H1 (cell line): ENCODE measurements at regions not wholly inside any gene's neighbourhood (a gene's known extent, or its start where the extent isn't known, plus 50 kb on each side); places are given as distances from the start of the nearest gene placed in this dataset.

Experiments
- CTCF ChIA-PET: fragments of 300-600 bp; sonication (Branson Sonifier 250); formaldehyde crosslinking; loops from one replicate; lab custom pipeline; 2021; ENCODE audit not compliant: partially characterized antibody; lab: Charles Lee
- POLR2A ChIA-PET: fragments of 300-600 bp; sonication (Branson Sonifier 250); formaldehyde crosslinking; loops from one replicate; lab custom pipeline; 2021; ENCODE audit warnings: inconsistent platforms; ENCODE audit not compliant: partially characterized antibody; lab: Charles Lee
- DNase-seq, 2 experiments: peaks; one replicate each; pipeline versions ENCODE4 v3.0.0 to v3.0.0-alpha.2; 2010 to 2022; ENCODE audit warnings: low spot score in 2 of 2, low read depth in 1 of 2, mixed read lengths in 1 of 2
- FAIRE-seq: peaks from 2 replicates; lab custom pipeline; 2011; peaks lifted over from hg19 to GRCh38; lab: Jason Lieb, UNC
- H2AFZ ChIP-seq: 2 replicates; pipeline ENCODE4 v1.8.1; 2012; ENCODE audit warnings: low read length, inconsistent platforms
- H2AK5ac ChIP-seq: 2 replicates; pipeline ENCODE4 v1.6.1; 2013; ENCODE audit warnings: low read depth, low read length
- H2BK120ac ChIP-seq: replicated peaks from 2 replicates; pipeline ENCODE3; 2013; ENCODE audit warnings: low read depth, low read length, inconsistent platforms
- H2BK12ac ChIP-seq: 2 replicates; pipeline ENCODE4 v1.6.1; 2013; ENCODE audit warnings: low read depth, low read length
- H2BK15ac ChIP-seq: 2 replicates; pipeline ENCODE4 v1.6.1; 2013; ENCODE audit warnings: low read length
- H2BK20ac ChIP-seq: 2 replicates; pipeline ENCODE4 v1.6.1; 2013; ENCODE audit warnings: low read length
- H2BK5ac ChIP-seq: 2 replicates; pipeline ENCODE4 v1.6.1; 2013; ENCODE audit warnings: low read depth, low read length
- H3K14ac ChIP-seq: 2 replicates; pipeline ENCODE4 v1.6.1; 2013; ENCODE audit warnings: inconsistent platforms; ENCODE audit not compliant: insufficient read length
- H3K18ac ChIP-seq: 2 replicates; pipeline ENCODE4 v1.6.1; 2013; ENCODE audit warnings: low read length; ENCODE audit errors: extremely low read depth
- H3K23ac ChIP-seq: 2 replicates; pipeline ENCODE4 v1.6.1; 2013; ENCODE audit warnings: inconsistent platforms; ENCODE audit not compliant: insufficient read length
- H3K23me2 ChIP-seq: 2 replicates; pipeline ENCODE4 v1.6.1; 2013; ENCODE audit warnings: low read depth, low read length
- H3K27ac ChIP-seq: 2 replicates; pipeline ENCODE4 v1.6.1; 2011; ENCODE audit warnings: low read depth, low read length, inconsistent platforms
- H3K27me3 ChIP-seq, 4 experiments: replicated peaks in 1 of 4; 1 replicate in 1 of 4; 2 replicates in 3 of 4; pipeline versions ENCODE4 v1.6.1 to v1.8.1; 2011 to 2013; ENCODE audit warnings: low read length in 3 of 4, mild to moderate bottlenecking in 3 of 4, inconsistent platforms in 2 of 4, mixed read lengths in 2 of 4, moderate library complexity in 1 of 4; ENCODE audit not compliant: control insufficient read depth in 3 of 4, insufficient read depth in 3 of 4; ENCODE audit errors: extremely low read depth in 1 of 4
- H3K36me3 ChIP-seq, 4 experiments: 2 replicates each; pipeline versions ENCODE4 v1.6.1 to v1.8.1; 2011 to 2013; ENCODE audit warnings: mild to moderate bottlenecking in 4 of 4, low read length in 3 of 4, moderate library complexity in 2 of 4, control low read depth in 1 of 4, inconsistent platforms in 1 of 4; ENCODE audit not compliant: insufficient read depth in 4 of 4, control insufficient read depth in 2 of 4
- H3K4ac ChIP-seq: replicated peaks from 2 replicates; pipeline ENCODE3; 2013; ENCODE audit warnings: low read length, low read depth, mixed read lengths, inconsistent platforms; ENCODE audit not compliant: insufficient read length
- H3K4me1 ChIP-seq, 4 experiments: replicated peaks in 1 of 4; 1 replicate in 1 of 4; 2 replicates in 3 of 4; pipeline versions ENCODE4 v1.6.1 to v1.8.1; 2011 to 2013; ENCODE audit warnings: low read length in 3 of 4, inconsistent platforms in 2 of 4, mixed read lengths in 1 of 4; ENCODE audit not compliant: insufficient read depth in 4 of 4, control insufficient read depth in 3 of 4
- H3K4me2 ChIP-seq, 2 experiments: 2 replicates each; pipeline versions ENCODE4 v1.6.1 to v1.8.1; 2011 to 2013; ENCODE audit warnings: low read depth in 2 of 2, low read length in 2 of 2, control low read depth in 1 of 2, inconsistent platforms in 1 of 2, mild to moderate bottlenecking in 1 of 2; ENCODE audit not compliant: insufficient read depth in 1 of 2
- H3K4me3 ChIP-seq, 4 experiments: fragments of 200-600, 300-600 bp in 1 of 4; sonication (generic), shearing (Covaris generic), sonication (Bioruptor Twin) in 1 of 4; 2 replicates each; pipeline versions ENCODE4 v1.5.1 to v1.8.1; 2011 to 2016; ENCODE audit warnings: low read length in 4 of 4, low read depth in 3 of 4, control low read depth in 2 of 4, inconsistent platforms in 2 of 4, mild to moderate bottlenecking in 2 of 4, mixed read lengths in 1 of 4, moderate library complexity in 1 of 4; ENCODE audit not compliant: insufficient read depth in 2 of 4; ENCODE audit errors: extremely low read depth in 1 of 4
- H3K56ac ChIP-seq: replicated peaks from 2 replicates; pipeline ENCODE3; 2013; ENCODE audit warnings: low read depth, mild to moderate bottlenecking, mixed read lengths, low read length, inconsistent platforms; ENCODE audit not compliant: insufficient read length
- H3K79me1 ChIP-seq: 2 replicates; pipeline ENCODE4 v1.6.1; 2013; ENCODE audit warnings: low read depth, low read length, control low read depth
- H3K79me2 ChIP-seq, 2 experiments: 2 replicates each; pipeline versions ENCODE4 v1.6.1 to v1.8.1; 2012 to 2013; ENCODE audit warnings: low read length in 2 of 2, mild to moderate bottlenecking in 2 of 2, inconsistent platforms in 1 of 2; ENCODE audit not compliant: insufficient read depth in 2 of 2, control insufficient read depth in 1 of 2
- H3K9ac ChIP-seq, 4 experiments: replicated peaks in 1 of 4; 1 replicate in 1 of 4; 2 replicates in 3 of 4; pipeline versions ENCODE4 v1.6.1 to v1.8.1; 2011 to 2013; ENCODE audit warnings: low read depth in 3 of 4, low read length in 3 of 4, control low read depth in 2 of 4, mild to moderate bottlenecking in 2 of 4, moderate library complexity in 2 of 4, inconsistent platforms in 1 of 4; ENCODE audit errors: extremely low read depth in 1 of 4
- H3K9me3 ChIP-seq, 2 experiments: 2 replicates each; pipeline versions ENCODE4 v1.6.1 to v1.8.1; 2012 to 2013; ENCODE audit warnings: mild to moderate bottlenecking in 2 of 2, moderate library complexity in 2 of 2, control low read depth in 1 of 2, inconsistent platforms in 1 of 2, low read depth in 1 of 2, low read length in 1 of 2, mixed read lengths in 1 of 2; ENCODE audit not compliant: insufficient read depth in 2 of 2
- H4K20me1 ChIP-seq, 2 experiments: replicated peaks in 1 of 2; 2 replicates each; pipeline versions ENCODE3 to v1.8.1; 2011 to 2013; ENCODE audit warnings: inconsistent platforms in 2 of 2, low read length in 2 of 2, mild to moderate bottlenecking in 1 of 2; ENCODE audit not compliant: insufficient read depth in 2 of 2, control insufficient read depth in 1 of 2
- H4K5ac ChIP-seq: 2 replicates; pipeline ENCODE4 v1.6.1; 2013; ENCODE audit warnings: low read length, low read depth, mixed read lengths, inconsistent platforms; ENCODE audit not compliant: insufficient read length
- H4K8ac ChIP-seq: 2 replicates; pipeline ENCODE4 v1.8.0; 2013; ENCODE audit warnings: mild to moderate bottlenecking, moderate library complexity, low read length, inconsistent platforms; ENCODE audit not compliant: insufficient read depth; ENCODE audit errors: extremely low read depth
- H4K91ac ChIP-seq: replicated peaks from 2 replicates; pipeline ENCODE3; 2013; ENCODE audit warnings: low read length, mixed read lengths, inconsistent platforms; ENCODE audit not compliant: insufficient read length
- CHD2 ChIP-seq: IDR thresholded peaks from 2 replicates; pipeline ENCODE4 v1.6.1; 2012; ENCODE audit warnings: low read length, improper control_type of control experiment
- CREB1 ChIP-seq: IDR thresholded peaks from 2 replicates; pipeline ENCODE4 v1.6.1; 2012; ENCODE audit warnings: inconsistent platforms
- JUND ChIP-seq: IDR thresholded peaks from 2 replicates; pipeline ENCODE4 v1.6.1; 2011; ENCODE audit warnings: mild to moderate bottlenecking, improper control_type of control experiment, low read length
- RBBP5 ChIP-seq: IDR thresholded peaks from 2 replicates; pipeline ENCODE4 v1.7.1; 2012; ENCODE audit warnings: low read depth, mild to moderate bottlenecking, inconsistent platforms, low read length, moderate library complexity, borderline replicate concordance
- SIN3A ChIP-seq, 2 experiments: IDR thresholded peaks in 1 of 2; conservative IDR thresholded peaks in 1 of 2; 2 replicates each; pipeline ENCODE4 v1.6.1; 2011 to 2012; ENCODE audit warnings: low read length in 2 of 2, improper control_type of control experiment in 1 of 2, low read depth in 1 of 2, mild to moderate bottlenecking in 1 of 2
- WGBS, 2 experiments: shearing (Covaris generic) in 1 of 2; methylation state at CpG; one replicate each; pipeline versions ENCODE4 v1.1.6 to v1.1.7; 2013 to 2015; ENCODE audit warnings: low lambda C conversion rate in 2 of 2, mixed read lengths in 2 of 2, inconsistent platforms in 1 of 2, low coverage in 1 of 2, missing lambda C conversion rate in 1 of 2; ENCODE audit not compliant: insufficient replicate concordance in 2 of 2, insufficient coverage in 1 of 2, insufficient read length in 1 of 2; ENCODE audit errors: extremely low coverage in 1 of 2, missing lambda C conversion rate in 1 of 2; 5-methylcytosine and 5-hydroxymethylcytosine counted together

GRCh38 chr12:92424338-92424737, 278.5 kb upstream of the PLEKHG7 start:
- Histone ChIP-seq H3K23ac (no peak overlapping the region), H3K4me3 (peak overlapping the region in 1 of 4 experiments; percentile 9; a peak in 1 of 8 replicates), H3K9me3 (no peaks in the 10 kb centered on the region; a peak in 1 of 4 replicates), H2AK5ac (no peak overlapping the region), H3K27ac (no peak overlapping the region), H3K4ac (no peak overlapping the region), H3K4me2 (peak overlapping the region in 1 of 2 experiments; percentile 25; a peak in 1 of 4 replicates), H2BK15ac (no peak overlapping the region), H2BK12ac (no peak overlapping the region), H3K9ac (no peak overlapping the region), H4K20me1 (no peaks in the 10 kb centered on the region), H3K36me3 (no peaks in the 10 kb centered on the region), H3K4me1 (peaks cover 0 to 6% (median 4%) of the 10 kb centered on the region in 4 experiments; a peak in 4 of 7 replicates), H2BK20ac (no peak overlapping the region), H3K79me1 (no peaks in the 10 kb centered on the region), H3K14ac (no peak overlapping the region), H3K18ac (no peak overlapping the region), H3K23me2 (no peaks in the 10 kb centered on the region), H2AFZ (no peak overlapping the region), H4K5ac (peak overlapping the region; percentile 4), H3K56ac (no peak overlapping the region), H3K27me3 (no peaks in the 10 kb centered on the region), H2BK120ac (peak overlapping the region; percentile 65), H4K91ac (no peak overlapping the region), H3K79me2 (no peaks in the 10 kb centered on the region), H2BK5ac (no peak overlapping the region), H4K8ac (no peak overlapping the region)
- WGBS, 2 experiments: 22% methylated on average over 4 of the region's 4 CpGs; no CpG with 5 or more reads in 1 of the 2 experiments
- CTCF ChIA-PET: interaction anchor here (0.8 to 2.6 kb wide), 4 partner anchors 10 to 1043 kb away, joined by 3 to 7 read pairs (median 4); no protein-coding TSS in a partner anchor
- peak; percentile 57 for FAIRE-seq
- DNase-seq: peak in 1 of 2 experiments; percentile 38
- POLR2A ChIA-PET: interaction anchor here (1.4 kb wide), 1 partner anchor 279 kb away, joined by 7 read pairs; the partner anchor contains the start of gene BTG1
- no peak for TF ChIP-seq CHD2
- TF ChIP-seq RBBP5: no peak
- no peak for TF ChIP-seq CREB1
- no peak for TF ChIP-seq SIN3A (conservative IDR thresholded peaks at IDR 0.05 in 1 of 2, IDR thresholded peaks at IDR 0.05 in 1 of 2; ENCODE audit: low read depth in 1 of 2, low read length in 2 of 2)
- TF ChIP-seq JUND: peak; percentile 13; the same call in 1 of the 2 replicates
